RPMI7951 (cell line): ENCODE measurements at regions not wholly inside any gene's neighbourhood (a gene's known extent, or its start where the extent isn't known, plus 50 kb on each side); places are given as distances from the start of the nearest gene placed in this dataset.
"Not testable (repeated sequence)": the region's sequence is repeated elsewhere in the genome, so short reads cannot be mapped to it uniquely, and the experiment has no call there.

ENCODE experiments used
- DNase-seq: peaks from one replicate; pipeline ENCODE4 v3.0.0-alpha.2; 2012; ENCODE audit warnings: low read depth

DNA sequence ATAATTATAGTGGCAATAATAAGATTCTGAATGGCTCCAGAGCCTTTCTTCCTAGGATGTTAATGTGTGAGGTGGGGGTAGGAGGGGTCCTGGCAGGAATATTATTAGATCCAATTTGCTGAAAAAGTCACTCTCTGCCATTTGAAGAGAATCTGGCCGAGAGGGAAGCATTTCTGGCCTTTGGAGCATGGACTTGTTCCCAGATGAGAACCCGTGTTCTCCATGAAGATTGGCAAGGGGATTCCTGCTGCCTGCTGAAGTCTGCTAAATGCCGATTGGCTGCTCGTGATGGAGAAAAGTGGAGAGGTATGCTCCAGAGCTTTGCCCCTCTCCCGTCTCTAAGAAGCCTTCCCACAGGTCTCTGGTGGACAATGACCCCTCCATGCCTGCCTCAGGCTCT lies 135.6 kb downstream of the TRIM43 start:
- DNase-seq: not testable (repeated sequence)

DNA sequence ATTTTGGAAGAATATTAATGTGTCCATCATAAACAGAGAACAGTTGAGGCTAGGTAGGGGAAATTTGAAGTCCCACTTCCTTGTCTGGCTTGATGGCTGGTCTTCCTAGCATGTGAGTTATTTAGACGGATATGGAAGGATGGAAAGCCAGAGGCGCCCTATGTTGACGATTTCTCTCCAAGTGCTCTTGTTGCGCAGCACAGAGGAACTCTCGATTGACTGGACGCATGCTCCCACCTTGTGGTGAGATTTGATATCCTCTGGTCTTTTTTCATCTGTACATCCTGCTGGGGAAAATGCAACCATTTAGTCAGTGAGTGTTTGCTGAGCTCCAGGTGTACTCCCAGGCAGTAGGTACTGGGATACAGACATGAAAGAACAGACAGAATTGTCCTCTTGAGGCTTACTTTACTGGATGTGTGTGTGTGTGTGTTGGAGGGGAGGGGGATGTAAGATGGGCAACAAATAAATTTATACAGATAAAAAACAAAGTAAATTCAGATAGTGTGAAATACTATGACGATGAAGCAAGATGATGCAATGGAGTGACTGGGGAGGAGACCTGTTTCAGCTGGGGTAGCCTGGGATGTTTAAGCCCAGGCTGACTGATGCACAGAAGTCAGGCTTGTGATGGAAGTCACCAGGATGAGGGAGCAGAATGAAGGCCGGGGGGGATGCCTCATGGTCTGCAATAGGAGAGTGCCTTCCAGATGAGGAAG lies 137.2 kb downstream of the TRIM43 start:
- peak; percentile 82 for DNase-seq

DNA sequence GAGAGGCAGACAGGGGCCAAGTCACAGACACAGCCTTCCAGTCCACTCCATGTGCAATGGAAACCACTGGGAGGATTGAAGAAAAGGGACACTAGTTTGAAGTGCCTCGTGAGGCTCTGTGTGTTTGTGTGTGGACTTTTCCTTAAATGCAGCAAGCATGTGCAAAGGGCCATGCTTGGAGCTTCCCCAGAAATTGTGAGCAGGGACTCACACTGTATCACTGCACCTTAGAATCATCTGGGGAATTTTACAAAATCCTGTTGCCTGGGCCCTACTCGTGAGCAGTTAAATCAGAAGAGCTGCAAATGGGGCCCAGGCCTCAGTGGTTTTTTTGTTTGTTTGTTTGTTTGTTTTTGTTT lies 137.8 kb downstream of the TRIM43 start:
- DNase-seq: no peak

DNA sequence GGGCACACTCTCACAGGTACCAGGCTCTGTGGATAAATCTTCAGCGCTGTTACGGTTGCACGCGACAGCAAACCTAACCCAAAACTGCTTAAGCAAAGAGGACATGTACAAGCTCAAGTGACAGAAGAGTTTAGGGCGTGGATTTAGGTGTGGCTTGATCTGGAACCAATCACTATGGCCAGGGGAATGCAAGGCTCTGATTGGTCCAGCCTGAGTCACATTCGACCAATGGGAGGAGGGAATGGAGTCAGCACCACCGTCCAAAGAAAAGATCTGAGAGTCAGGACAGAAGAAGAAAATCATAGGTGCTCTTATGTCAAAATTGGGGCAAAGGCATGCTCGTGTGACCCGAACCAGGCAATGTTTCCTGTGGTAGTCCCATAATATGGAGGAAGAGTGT lies 139.0 kb downstream of the TRIM43 start:
- DNase-seq: peak; percentile 36

DNA sequence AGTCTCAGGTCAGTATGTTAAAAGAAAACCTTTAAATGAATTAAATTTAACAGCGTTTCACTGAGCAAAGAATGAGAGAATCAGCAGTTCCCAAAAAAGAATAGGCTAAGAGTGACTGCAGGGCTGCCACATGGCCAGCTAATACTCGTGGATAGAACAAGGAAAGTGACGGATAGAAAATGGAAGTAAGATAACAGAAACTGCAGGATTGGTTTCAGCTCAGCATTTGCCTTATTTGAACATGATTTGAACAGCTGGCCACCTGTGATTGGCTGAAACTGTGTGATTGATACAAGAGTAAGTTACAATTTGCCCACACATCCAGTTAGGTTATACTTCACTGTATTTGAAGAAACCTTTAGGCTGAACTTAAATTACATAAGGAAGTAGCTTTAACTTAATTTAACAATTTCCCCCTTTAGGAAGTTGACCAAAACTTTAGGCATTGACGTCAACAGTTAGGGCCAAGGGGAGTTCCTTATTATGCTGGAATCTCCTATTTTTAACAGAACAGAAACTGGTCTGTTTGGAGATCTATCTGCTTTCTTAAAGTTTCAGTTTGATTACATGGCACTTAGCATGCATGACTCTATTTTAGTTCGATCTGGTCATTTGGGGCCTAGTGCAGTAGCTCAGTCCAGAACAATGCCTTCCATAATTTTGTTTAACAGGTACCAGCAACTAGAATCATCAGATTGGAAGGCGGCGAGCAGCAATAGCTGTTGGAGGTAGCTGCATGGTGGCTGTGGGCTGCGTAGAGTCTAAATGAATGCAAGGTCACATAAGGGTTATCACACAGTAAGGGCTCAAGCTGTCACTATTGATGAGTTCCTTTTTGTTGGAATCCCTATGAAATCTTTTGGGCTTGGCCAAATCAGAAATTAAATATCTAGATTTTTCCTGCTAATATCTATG lies 143.4 kb downstream of the TRIM43 start:
- peak; percentile 15 for DNase-seq

DNA sequence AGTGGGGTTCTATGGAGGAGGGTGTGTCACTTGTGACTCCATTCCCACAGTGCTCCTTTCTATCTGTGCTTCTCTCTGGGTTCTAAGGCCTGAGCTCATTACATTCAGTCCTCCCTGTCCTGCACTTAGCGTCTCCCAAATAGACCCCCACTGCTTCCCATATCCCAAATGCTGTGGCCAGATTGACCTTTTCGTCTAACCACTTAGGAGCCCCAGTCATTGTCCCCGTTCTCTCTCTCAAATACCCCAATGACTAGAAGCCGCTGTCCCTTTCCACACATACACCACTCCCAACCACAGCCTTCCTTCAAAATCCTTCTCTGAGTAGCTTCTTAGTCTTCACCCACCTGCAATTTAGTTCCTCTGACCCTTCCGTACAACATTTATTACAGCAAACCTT lies 146.5 kb downstream of the TRIM43 start:
- DNase-seq: no peak

DNA sequence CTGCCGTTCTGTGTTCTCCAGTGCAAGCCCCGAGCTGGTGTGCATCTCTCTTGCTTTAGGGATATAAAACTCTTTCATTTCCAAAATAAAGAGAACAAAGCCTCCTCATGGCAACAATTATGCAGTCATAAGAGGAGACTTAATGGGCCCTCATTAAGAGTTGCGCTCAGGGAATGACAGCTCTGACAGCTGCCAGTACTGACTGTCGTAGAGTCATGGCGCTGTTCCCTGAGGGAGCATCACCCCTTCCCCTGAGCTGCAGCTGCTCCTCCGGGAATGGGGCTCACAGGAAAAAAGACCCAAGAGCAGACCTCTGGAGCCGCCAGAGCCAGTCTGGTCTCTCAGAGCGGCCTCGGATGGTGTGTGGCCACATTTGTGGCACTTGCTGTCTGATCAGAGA lies 160.3 kb downstream of the TRIM43 start:
- not testable (repeated sequence) for DNase-seq

DNA sequence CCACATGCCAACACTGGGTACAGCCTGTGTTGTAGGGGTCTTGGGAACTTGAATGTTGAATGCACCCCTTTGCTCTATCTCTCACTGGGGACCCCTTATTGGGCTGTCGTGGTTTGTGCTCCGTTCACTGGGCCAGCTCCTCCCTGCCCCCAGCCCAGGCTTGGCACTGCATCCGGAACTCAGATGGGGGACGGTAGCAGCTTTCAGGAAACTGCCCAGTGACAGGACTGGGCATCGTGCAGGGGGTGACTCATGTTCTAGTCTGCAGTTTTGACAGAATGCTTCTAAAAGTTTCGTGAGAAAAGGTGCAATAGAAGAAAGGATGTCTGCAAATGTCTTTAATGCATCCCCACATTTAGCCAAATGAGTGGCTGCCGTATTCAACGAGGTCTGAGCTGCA lies 162.0 kb downstream of the TRIM43 start:
- DNase-seq: not testable (repeated sequence)

DNA sequence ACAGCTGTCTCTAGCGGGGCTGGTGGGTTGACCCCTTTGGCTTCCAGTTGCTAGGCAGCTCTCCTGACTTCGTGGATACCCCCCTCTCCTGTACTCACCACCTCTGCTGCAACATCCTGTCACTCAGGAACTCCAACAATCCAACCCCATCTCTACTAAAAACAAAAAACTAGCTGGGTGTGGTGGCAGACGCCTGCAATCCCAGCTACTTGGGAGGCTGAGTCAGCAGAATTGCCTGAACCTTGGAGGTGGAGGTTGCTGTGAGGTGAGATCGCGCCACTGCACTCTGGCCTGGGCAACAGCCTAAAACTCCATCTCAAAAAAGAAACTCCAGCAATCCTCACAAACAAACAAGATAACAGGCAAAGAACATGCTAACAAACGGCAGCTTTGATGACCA lies 162.4 kb downstream of the TRIM43 start:
- not testable (repeated sequence) for DNase-seq

DNA sequence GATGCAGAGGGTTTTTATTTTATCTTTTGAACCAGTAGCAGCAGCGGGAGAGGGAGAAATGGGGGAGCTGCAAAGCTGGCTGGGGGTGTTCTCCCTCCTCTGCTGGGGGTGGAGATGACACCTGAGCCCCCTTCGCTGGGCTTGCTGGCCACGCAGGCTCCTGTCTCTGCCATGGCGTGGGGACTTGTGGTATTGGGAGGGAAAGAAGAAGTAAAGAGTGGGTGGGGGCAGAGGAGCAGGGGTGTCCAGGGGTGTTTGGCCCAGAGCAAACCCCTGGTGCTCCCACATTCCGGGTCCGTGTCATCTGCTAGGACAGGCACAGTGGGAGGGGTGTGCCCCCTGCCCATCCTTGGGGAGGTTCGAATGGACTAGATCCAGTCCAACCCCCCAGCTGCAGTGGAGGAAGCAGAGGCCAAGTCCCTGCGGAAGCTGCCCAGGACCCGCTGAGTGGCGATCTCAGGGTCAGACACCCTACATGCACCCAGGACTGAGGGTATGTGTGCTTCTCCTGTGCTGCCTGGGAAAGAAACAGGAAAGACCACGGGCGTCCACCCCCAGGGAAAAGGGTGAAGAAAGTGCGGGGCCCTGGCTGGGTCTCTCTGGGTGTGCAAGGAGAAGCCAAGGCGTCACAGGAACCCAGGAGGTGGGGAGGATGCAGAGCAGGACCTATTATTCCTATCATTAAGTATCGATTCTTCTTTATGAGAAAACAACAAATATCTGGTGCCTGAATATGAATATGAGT lies 163.2 kb downstream of the TRIM43 start:
- not testable (repeated sequence) for DNase-seq

DNA sequence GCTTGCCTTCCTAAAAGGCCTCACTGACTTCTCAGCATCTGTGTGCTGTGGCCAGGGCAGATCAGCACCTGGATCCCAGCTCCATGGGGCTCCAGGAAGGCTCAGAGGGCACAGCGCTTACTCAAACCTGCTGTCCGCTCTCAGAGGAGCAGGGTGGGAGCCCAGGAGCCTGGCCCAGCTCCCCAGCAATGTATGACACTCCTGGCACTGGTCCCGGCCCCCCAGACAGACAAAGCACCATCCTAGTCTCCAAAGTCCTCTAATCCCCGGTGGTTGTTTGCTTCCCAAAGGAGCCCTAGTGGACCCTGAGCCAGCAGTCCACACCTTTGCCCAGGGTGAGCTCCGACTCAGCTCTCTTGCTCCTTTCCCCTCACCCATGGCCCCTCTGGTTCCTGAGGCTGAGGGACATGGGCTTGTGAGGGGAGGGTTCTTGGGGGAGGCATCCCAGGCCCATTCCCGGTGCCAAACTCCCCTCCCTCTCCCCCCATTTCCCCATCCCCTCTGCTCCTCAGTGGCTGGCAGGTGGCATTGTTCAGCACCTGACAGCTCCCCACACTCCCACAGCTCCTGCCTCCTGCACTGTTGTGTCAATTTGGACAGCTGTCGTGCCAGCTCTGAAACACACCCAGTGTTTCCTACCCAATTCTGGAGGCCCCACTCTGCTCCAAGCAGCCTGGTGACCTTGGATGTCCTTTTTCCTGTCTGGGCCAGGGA lies 164.3 kb downstream of the TRIM43 start:
- DNase-seq: not testable (repeated sequence)

DNA sequence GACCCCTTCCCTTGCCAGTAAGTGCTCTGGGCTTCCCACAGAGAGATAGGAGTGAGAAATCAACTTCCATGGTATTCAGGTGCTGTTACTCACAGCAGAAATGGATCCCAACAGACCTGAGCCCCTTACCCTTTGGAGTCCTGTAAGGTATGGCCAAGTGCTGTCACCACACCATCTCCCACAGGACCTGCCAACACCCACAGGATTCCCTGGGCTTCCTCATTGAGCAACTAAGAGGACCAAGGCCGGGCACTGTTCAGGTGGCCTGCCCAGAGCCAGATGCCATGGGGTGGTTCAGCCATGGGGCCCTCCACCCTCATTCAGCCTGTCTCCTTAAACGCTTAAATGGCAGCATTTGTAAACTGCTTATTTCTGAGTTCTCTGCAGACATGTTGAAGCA lies 166.2 kb downstream of the TRIM43 start:
- no peak for DNase-seq

DNA sequence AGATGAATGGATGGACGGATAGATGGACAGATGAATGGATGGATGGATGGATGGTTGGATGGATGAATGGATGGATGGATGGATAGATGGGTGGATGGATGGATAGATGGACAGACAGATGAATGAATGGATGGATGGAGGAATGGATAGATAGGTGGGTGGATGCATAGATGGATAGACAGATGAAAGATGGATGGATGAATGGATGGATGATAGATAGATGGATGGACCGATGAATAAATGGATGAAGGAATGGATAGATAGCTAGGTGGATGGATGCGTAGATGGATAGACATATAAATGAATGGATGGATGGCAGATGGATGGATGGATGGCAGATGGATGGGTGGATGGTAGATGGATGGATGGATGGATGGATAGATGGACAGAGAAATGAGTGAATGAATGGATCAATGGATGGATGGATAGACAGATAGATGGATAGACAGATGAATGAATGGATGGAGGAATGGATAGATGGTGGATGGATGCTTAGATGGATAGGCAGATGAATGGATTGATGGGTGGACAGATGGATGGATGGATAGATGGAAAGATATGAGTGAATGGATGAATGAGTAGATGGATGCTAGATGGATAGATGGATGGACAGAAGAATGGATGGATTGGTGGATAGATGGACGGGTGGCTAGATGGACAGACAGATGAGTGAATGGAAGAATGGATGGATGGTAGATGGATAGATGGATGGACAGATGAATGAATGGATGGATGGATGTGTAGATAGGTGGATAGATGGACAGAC lies 167.9 kb downstream of the TRIM43 start:
- DNase-seq: no peak

DNA sequence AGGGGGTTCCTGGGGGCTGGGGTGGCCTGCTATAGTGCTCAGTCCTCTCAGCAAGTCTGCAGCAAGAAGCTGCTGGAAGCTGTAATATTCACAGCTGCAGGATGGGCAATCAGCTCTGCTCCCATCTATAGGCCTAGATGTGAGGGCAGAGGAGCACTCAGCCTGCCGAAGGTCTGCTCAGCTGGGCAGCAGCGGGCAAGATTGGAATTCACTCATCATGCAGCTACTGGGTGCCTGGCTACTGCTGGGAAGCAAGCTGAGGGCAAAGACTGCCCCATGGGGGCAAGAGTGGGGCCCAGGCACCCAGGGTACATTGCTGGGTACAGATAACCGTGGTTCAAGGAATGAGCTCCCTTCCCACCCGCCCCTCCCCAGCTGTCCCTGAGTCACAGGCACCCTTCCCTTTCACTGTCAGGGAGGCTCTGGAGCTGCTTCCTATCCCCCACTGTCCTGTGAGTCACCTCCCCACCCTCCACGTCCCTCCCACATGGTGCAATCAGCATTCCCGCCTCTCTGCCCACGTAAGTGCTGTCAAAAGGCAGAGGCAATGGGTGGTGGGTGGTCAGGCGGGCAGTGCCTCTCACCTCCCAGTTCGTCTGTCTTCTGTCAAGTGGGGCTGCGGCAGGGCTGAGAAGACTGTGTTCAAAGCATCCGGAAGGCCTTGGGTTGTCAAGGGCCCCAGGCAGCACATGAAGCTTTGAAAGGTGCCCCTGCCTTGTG lies 169.2 kb downstream of the TRIM43 start:
- DNase-seq: peak; percentile 72

DNA sequence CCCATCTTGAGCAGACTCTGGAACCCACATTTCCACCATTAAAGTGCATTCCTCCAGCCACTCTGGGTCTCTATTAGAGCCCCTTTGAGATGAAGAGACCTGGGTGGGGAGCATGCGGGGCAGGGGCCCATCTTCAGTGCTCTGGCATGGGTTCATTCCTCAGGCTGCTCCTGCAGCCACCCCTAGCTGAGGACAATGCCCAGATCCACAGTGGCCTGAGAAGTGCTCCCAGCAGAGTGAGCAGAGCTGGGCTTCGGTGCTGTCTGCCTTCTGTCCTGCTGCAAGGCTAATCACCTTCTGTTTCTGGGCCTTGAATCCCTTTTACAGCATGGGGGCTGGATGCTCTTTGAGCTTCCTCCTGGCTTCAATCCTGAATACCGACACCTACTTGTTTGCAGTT lies 169.8 kb downstream of the TRIM43 start:
- no peak for DNase-seq

DNA sequence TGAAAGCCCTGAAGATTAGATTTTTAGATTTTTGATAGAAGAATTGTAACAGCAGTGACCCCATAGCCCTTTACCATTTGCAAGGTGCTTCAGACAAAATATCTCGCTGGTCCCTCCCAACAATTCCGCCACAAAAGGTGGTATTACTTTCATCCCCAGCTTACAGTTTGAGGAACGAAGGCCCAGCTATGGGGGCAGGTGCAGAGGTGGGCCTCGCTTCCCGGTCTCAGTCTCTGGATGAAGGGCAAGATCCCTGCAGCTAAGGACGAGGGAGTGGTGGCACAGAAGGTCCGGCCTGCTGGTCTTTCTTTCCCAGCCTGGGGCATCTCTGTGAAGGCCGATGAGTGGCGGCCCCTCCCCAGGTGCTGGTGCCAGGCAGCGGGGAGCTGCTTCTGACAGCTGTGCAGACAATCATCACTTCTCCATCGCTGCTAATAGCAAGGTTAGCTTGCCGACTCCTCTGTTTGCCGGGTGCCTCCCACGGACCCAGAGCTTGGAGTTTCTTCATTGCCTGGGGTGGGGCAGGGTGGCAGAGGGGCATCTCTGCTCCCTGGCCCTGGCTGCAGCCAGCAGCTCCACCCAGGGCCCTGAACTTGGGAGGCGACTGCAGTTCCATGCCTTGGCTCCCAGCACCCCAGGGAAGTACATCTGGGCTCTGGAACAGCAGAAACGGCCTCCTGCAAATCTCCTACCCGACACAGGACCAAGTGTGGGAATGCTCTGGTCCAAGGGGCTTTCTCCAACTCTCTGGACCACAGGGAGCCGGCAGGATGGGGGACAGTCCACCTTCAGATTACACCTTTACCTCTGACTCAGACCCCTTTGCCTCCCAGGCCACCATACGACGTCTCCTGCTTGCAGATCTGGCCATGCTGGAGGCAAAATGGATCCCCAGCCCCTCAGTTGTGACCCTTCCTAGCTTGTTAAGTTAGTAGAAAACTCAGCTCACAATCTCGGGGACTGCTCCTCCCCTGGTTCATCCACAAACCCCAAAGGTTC lies 170.5 kb downstream of the TRIM43 start:
- not testable (repeated sequence) for DNase-seq

DNA sequence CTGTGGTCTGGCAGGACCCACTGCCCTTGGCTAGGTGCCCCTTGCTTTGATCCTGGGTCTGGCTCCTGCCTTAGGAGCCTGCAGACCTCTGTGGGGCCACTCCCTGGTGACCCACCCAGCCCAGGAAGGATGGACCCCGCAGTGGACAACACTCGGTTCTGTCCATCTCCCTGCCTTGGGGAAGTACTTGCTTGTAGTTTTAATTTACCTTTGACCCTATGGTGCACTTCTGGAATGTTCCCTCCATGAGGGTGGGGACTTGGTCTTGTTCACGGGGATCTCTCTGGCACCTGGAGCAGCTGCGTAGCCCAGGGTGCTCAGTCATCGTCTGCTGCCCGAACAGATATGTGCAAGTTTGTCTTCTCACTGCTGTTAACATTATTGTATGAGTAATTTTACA lies 171.3 kb downstream of the TRIM43 start:
- not testable (repeated sequence) for DNase-seq

DNA sequence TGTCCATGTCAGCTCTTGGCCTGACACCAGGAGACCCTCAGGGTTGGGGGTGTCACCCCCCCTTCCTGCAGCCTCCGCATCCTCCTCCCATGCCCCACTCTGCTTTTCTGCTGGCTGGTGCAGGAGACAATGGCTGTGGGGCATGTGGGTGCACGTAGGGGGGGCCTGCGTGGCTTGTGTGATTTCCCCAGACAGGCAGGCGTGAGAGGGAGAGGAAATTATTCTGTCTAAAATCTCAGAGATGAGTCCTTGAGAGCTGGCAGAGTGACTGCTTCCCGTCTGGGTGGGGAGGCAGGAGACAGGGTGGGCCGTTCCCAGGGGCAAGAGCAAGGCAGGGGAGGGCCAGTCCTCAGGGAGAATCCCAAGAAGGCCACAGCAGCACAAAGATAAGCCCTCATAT lies 173.2 kb downstream of the TRIM43 start:
- not testable (repeated sequence) for DNase-seq
